ENCODE measurements at regions not wholly inside any gene's neighbourhood (a gene's known extent, or its start where the extent isn't known, plus 50 kb on each side); places are given as distances from the start of the nearest gene placed in this dataset.
"Not testable (repeated sequence)": the region's sequence is repeated elsewhere in the genome, so short reads cannot be mapped to it uniquely, and the experiment has no call there.

GRCh38 chr2:111424176-111424575 is 303.5 kb downstream of the BCL2L11 start:
- not testable (repeated sequence) for DNase-seq

- DNase-seq: not testable (repeated sequence)
Observed at GRCh38 chr2:111424851-111425309, 304.2 kb downstream of the BCL2L11 start.

- not testable (repeated sequence) for DNase-seq
Observed at GRCh38 chr2:111425789-111426201, 305.1 kb downstream of the BCL2L11 start.

- DNase-seq: not testable (repeated sequence)
Observed at GRCh38 chr2:111427346-111427745, 306.6 kb downstream of the BCL2L11 start.

- DNase-seq: not testable (repeated sequence)
Observed at GRCh38 chr2:111428915-111429314, 308.2 kb downstream of the BCL2L11 start.

GRCh38 chr2:111429353-111429752 is 308.6 kb downstream of the BCL2L11 start:
- not testable (repeated sequence) for DNase-seq

- not testable (repeated sequence) for DNase-seq
Observed at GRCh38 chr2:111430817-111431661, 310.3 kb downstream of the BCL2L11 start.

- DNase-seq: not testable (repeated sequence)
Observed at GRCh38 chr2:111432423-111432822, 311.7 kb downstream of the BCL2L11 start.

GRCh38 chr2:111432916-111433499 is 312.3 kb downstream of the BCL2L11 start:
- not testable (repeated sequence) for DNase-seq

- DNase-seq: not testable (repeated sequence)
Observed at GRCh38 chr2:111433892-111434607, 313.3 kb downstream of the BCL2L11 start.

GRCh38 chr2:111434608-111434939 is 313.9 kb downstream of the BCL2L11 start:
- DNase-seq: not testable (repeated sequence)

GRCh38 chr2:111435553-111436310 is 315.0 kb downstream of the BCL2L11 start:
- not testable (repeated sequence) for DNase-seq

GRCh38 chr2:111436411-111436810 is 315.7 kb downstream of the BCL2L11 start:
- DNase-seq: not testable (repeated sequence)

GRCh38 chr2:111437288-111437990 is 316.7 kb downstream of the BCL2L11 start:
- not testable (repeated sequence) for DNase-seq

GRCh38 chr2:111438161-111438560 is 317.4 kb downstream of the BCL2L11 start:
- not testable (repeated sequence) for DNase-seq

- DNase-seq: not testable (repeated sequence)
Observed at GRCh38 chr2:111439237-111439636, 318.5 kb downstream of the BCL2L11 start.

GRCh38 chr2:111441614-111442013 is 320.9 kb downstream of the BCL2L11 start:
- DNase-seq: not testable (repeated sequence)

GRCh38 chr2:111442767-111443454 is 322.2 kb downstream of the BCL2L11 start:
- not testable (repeated sequence) for DNase-seq

GRCh38 chr2:111444516-111444915 is 323.8 kb downstream of the BCL2L11 start:
- DNase-seq: not testable (repeated sequence)
